ENCODE measurements at regions not wholly inside any gene's neighbourhood (a gene's known extent, or its start where the extent isn't known, plus 50 kb on each side); places are given as distances from the start of the nearest gene placed in this dataset.

DNA sequence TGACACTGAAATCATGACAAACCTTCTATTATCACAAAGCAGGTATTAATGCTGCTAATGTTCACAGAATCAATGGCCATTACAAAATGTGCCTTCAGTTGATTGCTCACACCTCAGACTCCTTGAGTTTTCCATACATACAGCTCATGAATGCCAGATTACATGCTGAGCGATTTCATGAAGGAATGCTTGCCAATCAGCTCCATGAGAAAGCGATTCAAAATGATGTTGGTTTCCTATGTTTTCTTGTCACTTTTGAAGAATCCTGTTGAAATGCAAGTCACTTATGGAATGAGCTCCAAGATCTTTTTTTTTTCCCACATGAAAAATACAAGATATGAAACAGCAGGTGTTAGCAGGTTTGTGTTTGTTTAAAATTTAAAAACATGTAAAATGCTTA lies 68.0 kb upstream of the GPCPD1 start:
- TF ChIP-seq CTCF (IDR thresholded peaks at IDR 0.05) (no peak), POLR2AphosphoS5 (IDR thresholded peaks at IDR 0.05; ENCODE audit: low read depth, low read length) (no peak), CHD2 (IDR thresholded peaks at IDR 0.05; ENCODE audit: low read length, partially characterized antibody) (no peak), JUND (IDR thresholded peaks at IDR 0.05) (no peak), PBX3 (IDR thresholded peaks at IDR 0.05) (no peak), RCOR1 (IDR thresholded peaks at IDR 0.05; ENCODE audit: low read length) (no peak), FOXM1 (IDR thresholded peaks at IDR 0.05; ENCODE audit: low read depth) (no peak), REST (IDR thresholded peaks at IDR 0.05; ENCODE audit: low read depth, low read length) (no peak), TEAD4 (IDR thresholded peaks at IDR 0.05; ENCODE audit: borderline replicate concordance, insufficient read depth) (no peak)

All from SK-N-SH (cell line).